ENCODE measurements at regions not wholly inside any gene's neighbourhood (a gene's known extent, or its start where the extent isn't known, plus 50 kb on each side); places are given as distances from the start of the nearest gene placed in this dataset.

GRCh38 chr7:136105191-136105590 is 128.0 kb upstream of the MTPN start:
- Histone ChIP-seq H3K9me2 (replicated peaks; ENCODE audit: insufficient read depth, low read length) (no peaks in the 10 kb centered on the region), H2AFZ (ENCODE audit: low read depth, low read length, severe bottlenecking) (no peak overlapping the region), H3K27ac (ENCODE audit: low read depth, low read length) (no peak overlapping the region), H3K27me3 (ENCODE audit: low read length) (no peaks in the 10 kb centered on the region), H3K4me3 (ENCODE audit: insufficient read depth, low read length, poor library complexity, severe bottlenecking) (no peak overlapping the region), H3K36me3 (ENCODE audit: low read length) (no peaks in the 10 kb centered on the region), H4K20me1 (ENCODE audit: low read depth, low read length) (no peaks in the 10 kb centered on the region), H3K4me2 (ENCODE audit: low read depth, low read length, poor library complexity, severe bottlenecking) (no peak overlapping the region), H3K9ac (ENCODE audit: low read length) (no peak overlapping the region), H3F3A (ENCODE audit: insufficient read depth) (no peaks in the 10 kb centered on the region), H3K9me3 (ENCODE audit: insufficient read depth, low read length) (no peaks in the 10 kb centered on the region), H3K79me2 (ENCODE audit: insufficient read depth, low read length) (no peaks in the 10 kb centered on the region)
- TF ChIP-seq EZH2phosphoT487 (conservative IDR thresholded peaks at IDR 0.05; ENCODE audit: low read length) = no peak
- no peak for TF ChIP-seq CTCF (IDR thresholded peaks at IDR 0.05; ENCODE audit: insufficient read depth, low read length, poor library complexity, severe bottlenecking)

GRCh38 chr7:136104269-136104603 is 127.1 kb upstream of the MTPN start:
- TF ChIP-seq EZH2phosphoT487 (conservative IDR thresholded peaks at IDR 0.05; ENCODE audit: low read length) (no peak), CTCF (IDR thresholded peaks at IDR 0.05; ENCODE audit: insufficient read depth, low read length, poor library complexity, severe bottlenecking) (no peak)
- no peaks in the 10 kb centered on the region for H3K9me2 ChIP-seq (replicated peaks; ENCODE audit: insufficient read depth, low read length)
- no peak overlapping the region for H3K27ac ChIP-seq (ENCODE audit: low read depth, low read length)
- H3K4me2 ChIP-seq (ENCODE audit: low read depth, low read length, poor library complexity, severe bottlenecking) = no peak overlapping the region
- no peaks in the 10 kb centered on the region for H3K9me3 ChIP-seq (ENCODE audit: insufficient read depth, low read length)
- H3K27me3 ChIP-seq (ENCODE audit: low read length) = no peaks in the 10 kb centered on the region
- no peaks in the 10 kb centered on the region for H3K36me3 ChIP-seq (ENCODE audit: low read length)
- H2AFZ ChIP-seq (ENCODE audit: low read depth, low read length, severe bottlenecking) = no peak overlapping the region
- no peak overlapping the region for H3K9ac ChIP-seq (ENCODE audit: low read length)
- H3F3A ChIP-seq (ENCODE audit: insufficient read depth) = no peaks in the 10 kb centered on the region
- H3K4me3 ChIP-seq (ENCODE audit: insufficient read depth, low read length, poor library complexity, severe bottlenecking) = no peak overlapping the region
- H3K79me2 ChIP-seq (ENCODE audit: insufficient read depth, low read length) = no peaks in the 10 kb centered on the region
- no peaks in the 10 kb centered on the region for H4K20me1 ChIP-seq (ENCODE audit: low read depth, low read length)

- Histone ChIP-seq H3K9me2 (replicated peaks; ENCODE audit: insufficient read depth, low read length) (no peaks in the 10 kb centered on the region), H3K79me2 (ENCODE audit: insufficient read depth, low read length) (no peaks in the 10 kb centered on the region), H3K4me2 (ENCODE audit: low read depth, low read length, poor library complexity, severe bottlenecking) (no peak overlapping the region), H2AFZ (ENCODE audit: low read depth, low read length, severe bottlenecking) (no peak overlapping the region), H3F3A (ENCODE audit: insufficient read depth) (no peaks in the 10 kb centered on the region), H3K27me3 (ENCODE audit: low read length) (no peaks in the 10 kb centered on the region), H3K9me3 (ENCODE audit: insufficient read depth, low read length) (no peaks in the 10 kb centered on the region), H3K4me3 (ENCODE audit: insufficient read depth, low read length, poor library complexity, severe bottlenecking) (no peak overlapping the region), H3K9ac (ENCODE audit: low read length) (no peak overlapping the region), H3K36me3 (ENCODE audit: low read length) (no peaks in the 10 kb centered on the region), H3K27ac (ENCODE audit: low read depth, low read length) (no peak overlapping the region), H4K20me1 (ENCODE audit: low read depth, low read length) (no peaks in the 10 kb centered on the region)
- TF ChIP-seq EZH2phosphoT487 (conservative IDR thresholded peaks at IDR 0.05; ENCODE audit: low read length) (no peak), CTCF (IDR thresholded peaks at IDR 0.05; ENCODE audit: insufficient read depth, low read length, poor library complexity, severe bottlenecking) (no peak)
These were observed 126.5 kb upstream of the MTPN start for GRCh38 chr7:136103545-136104268.
